ENCODE measurements at regions not wholly inside any gene's neighbourhood (a gene's known extent, or its start where the extent isn't known, plus 50 kb on each side); places are given as distances from the start of the nearest gene placed in this dataset.

DNA sequence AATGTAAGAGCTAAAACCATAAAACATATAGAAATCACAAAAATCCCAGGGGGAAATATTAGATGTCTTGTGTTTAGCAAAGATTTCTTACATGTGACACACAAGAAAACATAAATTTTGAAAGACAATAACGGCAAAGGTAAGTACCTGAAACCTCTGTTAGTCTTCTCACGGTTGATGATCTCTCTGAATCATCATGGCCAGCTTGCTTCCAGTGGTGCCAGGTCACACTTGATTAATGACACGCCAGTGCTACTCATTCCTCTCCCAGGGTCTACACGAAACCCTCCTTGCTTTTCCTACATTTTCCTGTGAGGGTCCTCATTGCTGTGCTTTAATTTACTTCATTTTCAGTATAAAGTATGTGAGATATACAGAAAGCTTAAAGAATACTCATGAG is 114.4 kb upstream of the PARP11 start:
- DNase-seq: no peak

DNA sequence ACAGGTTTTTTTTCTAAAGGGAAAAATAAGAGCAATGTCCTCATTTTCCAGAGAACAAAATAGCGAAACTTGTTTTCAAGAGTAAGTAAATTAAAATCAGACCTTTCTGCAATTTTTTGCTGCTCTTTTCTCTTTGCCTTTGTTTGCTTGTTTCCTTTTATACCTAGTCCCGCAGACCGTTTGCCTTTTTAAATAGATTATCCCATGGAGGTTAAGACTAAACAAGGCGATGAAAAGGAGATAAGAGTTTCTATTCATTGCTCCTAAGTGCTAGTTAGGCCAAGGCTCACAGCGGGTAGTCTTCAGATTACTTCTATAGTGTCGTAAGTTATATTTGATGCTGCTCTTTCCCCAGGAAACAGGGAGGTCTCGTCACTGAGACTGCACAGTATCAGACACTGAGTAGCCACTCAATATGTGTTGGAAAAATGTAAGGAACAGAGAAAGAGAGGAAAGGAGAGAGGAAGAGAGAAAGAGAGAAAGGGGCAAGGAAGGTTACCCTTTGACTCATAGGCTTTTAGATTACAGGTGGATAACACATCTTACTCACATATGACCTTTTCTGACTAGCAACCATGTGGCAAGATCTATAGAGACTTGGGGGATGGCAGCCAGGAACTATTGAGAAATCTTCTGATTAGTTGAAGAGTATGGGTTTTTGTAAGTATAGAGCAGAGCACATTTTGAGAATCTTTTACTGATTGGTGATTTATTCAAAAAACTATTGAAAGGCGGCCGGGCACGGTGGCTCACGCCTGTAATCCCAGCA is 107.5 kb upstream of the PARP11 start:
- no peak for DNase-seq

DNA sequence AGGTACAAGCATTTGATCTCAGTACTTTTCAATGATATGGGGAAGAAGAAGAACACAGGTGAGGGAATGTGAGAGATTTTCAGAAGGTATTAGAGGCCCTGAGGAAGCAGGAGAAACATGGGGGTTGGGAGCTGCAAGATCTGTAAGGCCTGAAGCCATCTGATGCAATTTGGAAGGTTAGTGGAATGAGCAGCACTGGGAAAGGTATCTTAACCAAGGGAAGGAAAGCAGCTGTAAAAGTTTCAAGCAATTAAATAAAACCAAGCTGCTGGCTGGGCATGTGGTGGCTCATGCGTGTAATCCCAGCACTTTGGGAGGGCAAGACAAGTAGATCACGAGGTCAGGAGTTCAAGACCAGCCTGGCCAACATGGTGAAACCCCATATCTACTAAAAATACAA is 104.4 kb upstream of the PARP11 start:
- no peak for DNase-seq

DNA sequence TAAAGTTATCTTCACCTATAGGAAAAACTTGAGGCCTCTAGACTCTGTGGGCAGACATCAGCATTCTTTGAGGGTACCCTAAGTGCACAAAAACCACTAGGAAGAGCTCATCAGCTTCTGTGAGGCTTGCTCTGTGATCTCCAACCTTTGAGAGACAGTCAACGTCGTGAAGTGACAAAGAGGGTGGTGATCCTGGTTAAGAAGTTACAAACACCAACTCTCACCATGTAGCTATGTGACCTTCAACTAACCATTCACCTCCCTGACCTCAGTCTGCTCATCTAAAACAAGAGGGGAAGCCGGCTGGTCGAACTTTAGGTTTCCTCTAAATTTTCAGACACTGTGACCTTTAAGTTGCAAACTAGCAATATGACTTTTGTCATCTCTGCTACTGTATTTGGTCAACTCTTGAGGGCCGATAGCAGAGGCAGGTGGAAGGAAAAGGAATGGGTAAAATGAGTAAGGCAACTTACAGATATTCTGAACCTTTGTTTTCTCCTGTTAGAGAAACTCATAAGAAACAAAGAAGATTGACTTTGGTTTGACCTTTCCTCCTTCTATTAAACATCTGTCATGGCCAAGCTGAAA is 103.2 kb upstream of the PARP11 start:
- no peak for DNase-seq

- DNase-seq: no peak
Measured at GRCh38 chr12:3975652-3976051, 102.5 kb upstream of the PARP11 start.

- no peak for DNase-seq
Measured at GRCh38 chr12:3974883-3975282, 101.7 kb upstream of the PARP11 start.

- no peak for DNase-seq
Measured at GRCh38 chr12:3973973-3974644, 100.9 kb upstream of the PARP11 start.

DNA sequence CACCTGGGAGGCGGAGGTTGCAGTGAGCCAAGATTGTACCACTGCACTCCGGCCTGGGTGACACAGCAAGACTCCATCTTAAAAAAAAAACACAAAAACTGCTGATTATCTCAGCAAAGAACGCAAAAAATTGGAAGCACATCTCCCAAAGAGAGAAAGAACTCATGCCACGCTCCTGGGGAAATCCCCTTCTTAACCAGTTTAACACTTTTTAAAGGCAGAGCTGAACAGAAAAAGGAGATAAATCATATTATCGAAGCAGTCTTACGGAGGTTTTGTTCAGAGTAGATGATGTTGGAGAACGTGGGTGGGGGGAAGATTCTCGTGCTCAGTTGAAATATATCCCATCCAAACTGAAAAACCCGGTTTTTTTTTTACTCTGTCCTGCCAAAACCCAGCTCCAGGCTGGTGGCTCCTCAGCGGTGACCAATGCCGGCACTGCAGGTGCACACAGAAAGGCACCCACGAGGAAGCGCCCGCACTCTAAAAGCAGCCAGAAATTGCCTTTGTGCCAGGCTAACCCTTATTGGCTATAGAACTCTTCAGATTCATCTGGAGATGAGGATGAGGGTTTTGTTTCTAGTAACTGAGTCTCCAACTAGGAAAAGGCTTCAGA is 100.2 kb upstream of the PARP11 start:
- DNase-seq: no peak

DNA sequence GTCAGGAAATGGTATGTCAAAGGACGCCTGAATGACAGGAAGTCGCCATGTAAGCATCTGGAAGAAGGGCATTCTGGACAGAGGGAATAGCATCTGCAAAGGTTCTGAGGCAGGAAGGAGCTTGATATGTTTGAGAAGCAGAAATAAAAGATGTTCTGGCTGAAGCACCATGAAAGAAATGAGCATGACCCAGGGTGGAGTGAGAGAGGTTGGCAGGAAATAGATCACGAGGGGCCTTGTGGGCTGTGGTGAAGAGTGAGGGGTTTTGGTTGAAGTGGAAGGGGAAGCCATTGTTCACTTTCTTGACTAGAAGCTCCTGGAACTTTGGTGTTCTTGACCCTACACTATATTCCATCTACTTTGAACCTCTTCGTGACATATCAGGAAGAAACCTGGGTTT is 99.4 kb upstream of the PARP11 start:
- no peak for DNase-seq

DNA sequence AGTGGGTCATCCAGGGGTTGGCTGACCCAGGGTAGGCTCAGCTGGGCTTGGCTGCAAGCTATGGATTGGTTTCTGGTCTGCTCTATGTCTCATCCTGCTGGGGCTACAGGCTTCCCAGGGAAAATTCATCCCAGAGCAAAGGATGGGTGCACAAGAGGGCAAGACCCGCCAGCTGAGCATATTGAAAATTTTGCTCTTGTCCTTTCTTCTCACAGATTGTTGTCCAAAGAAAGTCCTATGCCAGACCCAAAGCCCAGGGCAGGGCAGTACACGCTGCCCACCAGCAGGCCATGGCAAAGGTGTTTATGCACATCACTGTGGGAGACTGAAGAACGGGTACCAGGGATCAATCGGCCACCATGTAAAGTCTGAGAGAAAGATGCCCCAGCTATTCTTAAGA is 95.3 kb upstream of the PARP11 start:
- DNase-seq: no peak

DNA sequence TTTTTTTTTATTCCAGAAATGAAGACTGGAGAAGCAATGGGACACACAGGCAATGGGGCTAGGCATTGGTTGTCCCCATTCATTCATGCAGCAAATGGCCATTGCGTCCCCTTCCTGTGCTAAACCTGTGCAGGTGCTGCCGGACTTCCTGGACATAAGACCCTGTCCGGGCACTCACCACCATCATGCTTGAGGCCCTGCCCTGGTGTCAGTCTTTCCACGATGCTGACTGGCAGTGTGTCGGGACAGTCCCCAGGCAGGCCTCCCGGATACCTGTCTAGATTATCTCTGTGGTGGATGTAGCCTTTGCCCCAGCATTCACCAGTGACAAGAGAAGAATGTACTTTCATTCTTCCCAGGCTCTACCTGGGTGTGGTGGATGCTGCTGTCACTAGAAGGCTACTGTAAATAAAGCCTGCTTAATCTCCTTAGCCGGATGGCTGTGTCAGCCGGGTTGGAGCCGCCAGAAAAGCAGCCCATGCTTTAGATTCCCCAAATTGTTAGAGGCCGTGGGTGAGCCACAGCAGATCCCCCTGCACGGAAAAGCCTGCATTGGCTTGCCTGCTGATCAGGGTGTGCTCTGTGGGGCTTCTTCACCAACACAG is 94.5 kb upstream of the PARP11 start:
- no peak for DNase-seq

DNA sequence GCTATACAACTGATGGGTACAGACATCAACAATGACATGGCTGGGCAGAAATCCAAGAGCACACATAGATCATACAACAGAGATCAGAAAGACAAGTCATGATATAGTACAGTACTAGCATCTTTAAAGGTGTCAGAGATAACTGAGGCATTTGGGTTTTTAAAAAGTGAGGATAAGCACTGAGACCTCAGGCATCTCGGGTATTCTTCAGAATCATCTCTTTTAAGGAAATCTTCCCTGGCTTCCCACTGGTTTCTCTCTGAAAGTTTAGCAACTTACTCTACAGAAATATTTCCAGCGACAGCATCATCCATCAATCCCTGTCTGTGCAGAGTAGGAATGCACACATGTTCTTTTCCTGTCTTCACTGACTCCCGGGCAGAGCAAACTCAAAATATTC is 93.2 kb upstream of the PARP11 start:
- DNase-seq: no peak

DNA sequence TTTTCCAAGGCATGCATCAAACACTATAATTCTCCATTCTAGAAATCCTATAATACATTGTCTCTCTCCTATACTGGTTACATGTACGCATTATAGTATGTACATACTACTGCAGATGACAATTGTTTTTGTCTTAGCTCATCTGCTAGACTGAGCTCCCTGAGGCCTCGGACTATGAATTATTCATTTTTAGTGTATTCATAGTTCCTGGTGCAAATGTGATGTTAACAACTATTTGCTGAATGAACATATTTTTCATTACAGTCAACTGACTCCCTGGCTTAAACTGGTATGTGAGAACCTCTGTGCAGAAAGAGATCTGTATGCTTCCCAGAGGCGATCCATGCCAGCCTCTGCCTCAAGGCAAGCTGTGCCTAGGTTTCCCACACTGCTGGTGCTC is 91.8 kb upstream of the PARP11 start:
- DNase-seq: no peak

DNA sequence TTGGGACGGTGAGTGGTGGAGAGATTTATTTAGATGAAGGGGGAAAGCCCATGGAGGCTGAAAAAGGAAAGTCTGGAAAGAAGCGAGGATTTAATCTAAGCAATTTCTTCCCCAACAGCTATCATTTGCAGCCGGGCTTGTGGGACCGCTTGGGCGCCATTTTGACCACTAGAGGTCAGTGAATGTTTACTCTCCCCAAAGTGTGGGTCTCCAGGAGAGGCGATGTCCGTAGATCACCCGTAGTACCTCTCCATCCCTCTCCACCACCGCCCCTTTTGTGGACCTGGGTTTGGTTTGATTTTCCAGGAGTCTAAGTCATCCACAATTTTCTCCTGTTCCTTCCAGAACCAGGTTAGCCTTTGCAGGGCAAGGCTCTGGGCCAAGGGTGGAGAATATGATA is 91.2 kb upstream of the PARP11 start:
- no peak for DNase-seq

- no peak for DNase-seq
Measured at GRCh38 chr12:3962631-3963483, 89.7 kb upstream of the PARP11 start.

DNA sequence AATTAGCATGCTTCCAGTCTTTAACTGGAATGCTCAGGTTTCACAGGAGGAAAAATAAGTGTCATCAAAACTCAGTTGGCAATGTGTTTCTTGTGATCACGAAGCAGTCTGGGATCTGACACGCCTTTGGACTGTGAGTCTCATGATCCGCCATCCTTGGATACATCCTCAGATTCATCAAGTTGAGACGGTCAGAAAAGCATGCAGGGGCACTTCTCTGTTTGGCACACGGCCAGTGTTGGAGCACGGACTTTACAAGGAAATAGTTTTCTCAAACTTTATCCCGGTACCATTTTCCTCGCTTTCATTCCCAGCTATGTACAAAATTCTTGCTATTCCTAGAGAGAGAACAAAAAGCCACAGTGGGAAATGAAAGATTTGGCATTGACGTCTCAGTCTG is 88.4 kb upstream of the PARP11 start:
- DNase-seq: no peak

DNA sequence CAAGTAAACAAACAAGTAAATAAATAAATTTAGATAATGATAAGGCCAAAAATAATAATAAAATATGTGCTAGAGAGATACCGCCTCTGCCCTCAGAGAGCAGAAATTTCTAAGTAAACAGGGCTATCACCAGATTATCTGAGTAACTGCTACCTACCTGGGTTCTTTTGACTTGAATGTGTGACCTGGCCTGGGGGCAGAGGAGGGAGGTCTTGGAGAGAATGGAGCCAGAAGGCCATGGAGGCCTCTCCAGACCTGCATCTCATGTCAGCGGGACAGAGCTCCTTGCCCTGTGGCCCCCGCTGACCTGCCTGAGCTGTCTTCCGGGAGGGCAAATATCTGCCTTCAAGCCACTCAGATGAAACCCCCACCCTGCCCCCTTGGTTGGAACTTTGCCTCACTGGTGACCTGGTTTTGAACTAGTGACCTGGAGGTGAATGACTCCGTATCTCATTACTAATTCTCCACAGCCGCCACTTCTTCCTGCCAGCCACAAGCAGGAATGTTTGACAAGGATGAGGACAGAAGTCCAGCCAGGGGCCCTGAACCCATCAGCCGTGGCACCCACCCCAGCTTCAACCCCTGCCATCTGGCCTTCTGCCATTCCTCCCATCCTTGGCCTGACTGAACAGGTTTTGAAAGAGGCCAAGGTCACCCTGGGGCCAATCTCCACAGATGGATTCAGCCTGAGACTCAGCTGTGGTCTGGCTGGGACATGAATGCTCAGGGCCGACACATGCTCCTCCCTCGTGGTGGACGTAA is 86.8 kb upstream of the PARP11 start:
- no peak for DNase-seq

GRCh38 chr12:3958534-3958933 is 85.3 kb upstream of the PARP11 start:
- DNase-seq: no peak

GRCh38 chr12:3951380-3952135 is 78.4 kb upstream of the PARP11 start:
- no peak for DNase-seq

DNA sequence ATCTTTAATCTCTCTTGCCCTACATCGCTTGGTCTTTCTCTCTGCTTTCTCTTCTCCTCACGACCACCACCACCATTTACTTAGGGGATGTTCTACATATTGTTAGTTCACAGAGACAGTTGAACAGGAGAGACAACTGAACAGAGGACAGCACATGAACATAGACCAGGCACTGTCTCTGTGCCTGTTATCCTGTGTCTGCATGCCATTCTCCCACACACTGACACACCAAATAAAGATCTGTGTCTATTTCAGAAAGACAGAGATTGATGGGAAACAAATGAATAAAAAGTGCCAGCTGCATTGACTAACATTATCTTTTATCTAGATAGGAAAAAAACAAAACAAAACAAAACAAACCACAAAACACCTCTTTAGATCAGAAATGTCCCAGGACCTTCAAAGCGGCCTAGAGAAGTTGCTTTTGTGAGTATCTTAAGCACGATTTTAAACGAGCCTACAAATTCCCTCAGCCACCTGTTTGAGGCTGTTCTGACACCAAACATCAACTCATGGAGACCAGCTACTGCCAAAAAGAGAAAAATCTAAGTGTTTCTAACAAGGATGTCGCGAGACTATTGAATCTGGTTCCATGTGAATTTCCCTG is 77.6 kb upstream of the PARP11 start:
- no peak for DNase-seq

DNA sequence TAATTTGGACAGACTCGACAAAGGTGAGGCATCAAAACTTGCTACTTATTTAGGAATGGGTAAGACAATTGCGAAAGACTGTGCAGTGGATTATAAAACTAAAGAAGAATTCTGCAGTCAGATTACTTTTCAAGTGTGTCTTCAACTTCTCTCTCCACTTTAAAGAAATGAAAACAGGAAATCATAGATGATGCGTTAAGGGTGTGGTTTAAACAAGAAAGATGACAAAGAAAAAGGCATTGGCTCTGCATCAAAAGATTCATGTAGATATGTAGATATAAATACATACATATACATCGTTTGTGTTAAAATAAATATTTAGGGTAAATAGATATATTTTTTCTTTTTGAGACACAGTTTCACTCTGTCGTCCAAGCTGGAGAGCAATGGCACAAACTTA is 74.6 kb upstream of the PARP11 start:
- no peak for DNase-seq

Data from NCI-H1105 treated with DMSO at 0.1 percent for 48 hours (cell line).